WI38 (cell line): ENCODE measurements at regions not wholly inside any gene's neighbourhood (a gene's known extent, or its start where the extent isn't known, plus 50 kb on each side); places are given as distances from the start of the nearest gene placed in this dataset.

Source experiments
- H3K4me3 ChIP-seq: 2 replicates; pipeline ENCODE4 v1.5.1; 2011; ENCODE audit warnings: low read depth, mild to moderate bottlenecking, control low read depth, low read length
- TF ChIP-seq, protein P1 (sequence below): IDR thresholded peaks from 2 replicates; pipeline ENCODE4 v1.5.1; 2012; ENCODE audit warnings: low read depth, mild to moderate bottlenecking, control low read depth, low read length

DNA sequence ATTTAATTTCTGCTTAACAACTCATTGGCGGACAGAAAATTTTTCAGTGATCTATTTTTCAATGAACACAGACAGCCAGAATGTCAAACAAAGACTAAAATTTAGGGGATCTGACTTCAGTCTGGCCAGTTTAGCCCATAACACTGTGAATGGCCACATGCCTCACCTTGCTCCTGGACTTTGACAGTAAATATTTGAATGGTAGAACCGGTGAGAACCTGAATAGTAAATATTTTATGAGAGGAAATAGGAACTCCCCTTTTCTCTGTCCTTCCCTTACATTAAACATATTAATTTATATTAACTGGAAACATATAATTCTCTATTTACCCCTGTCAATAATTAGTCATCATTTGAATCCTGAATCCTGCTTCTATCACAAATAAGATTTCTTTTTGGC lies 942.1 kb downstream of the KCNJ2 start:
- TF ChIP-seq, protein P1, sequence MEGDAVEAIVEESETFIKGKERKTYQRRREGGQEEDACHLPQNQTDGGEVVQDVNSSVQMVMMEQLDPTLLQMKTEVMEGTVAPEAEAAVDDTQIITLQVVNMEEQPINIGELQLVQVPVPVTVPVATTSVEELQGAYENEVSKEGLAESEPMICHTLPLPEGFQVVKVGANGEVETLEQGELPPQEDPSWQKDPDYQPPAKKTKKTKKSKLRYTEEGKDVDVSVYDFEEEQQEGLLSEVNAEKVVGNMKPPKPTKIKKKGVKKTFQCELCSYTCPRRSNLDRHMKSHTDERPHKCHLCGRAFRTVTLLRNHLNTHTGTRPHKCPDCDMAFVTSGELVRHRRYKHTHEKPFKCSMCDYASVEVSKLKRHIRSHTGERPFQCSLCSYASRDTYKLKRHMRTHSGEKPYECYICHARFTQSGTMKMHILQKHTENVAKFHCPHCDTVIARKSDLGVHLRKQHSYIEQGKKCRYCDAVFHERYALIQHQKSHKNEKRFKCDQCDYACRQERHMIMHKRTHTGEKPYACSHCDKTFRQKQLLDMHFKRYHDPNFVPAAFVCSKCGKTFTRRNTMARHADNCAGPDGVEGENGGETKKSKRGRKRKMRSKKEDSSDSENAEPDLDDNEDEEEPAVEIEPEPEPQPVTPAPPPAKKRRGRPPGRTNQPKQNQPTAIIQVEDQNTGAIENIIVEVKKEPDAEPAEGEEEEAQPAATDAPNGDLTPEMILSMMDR = no peak
- no peak overlapping the region for H3K4me3 ChIP-seq

DNA sequence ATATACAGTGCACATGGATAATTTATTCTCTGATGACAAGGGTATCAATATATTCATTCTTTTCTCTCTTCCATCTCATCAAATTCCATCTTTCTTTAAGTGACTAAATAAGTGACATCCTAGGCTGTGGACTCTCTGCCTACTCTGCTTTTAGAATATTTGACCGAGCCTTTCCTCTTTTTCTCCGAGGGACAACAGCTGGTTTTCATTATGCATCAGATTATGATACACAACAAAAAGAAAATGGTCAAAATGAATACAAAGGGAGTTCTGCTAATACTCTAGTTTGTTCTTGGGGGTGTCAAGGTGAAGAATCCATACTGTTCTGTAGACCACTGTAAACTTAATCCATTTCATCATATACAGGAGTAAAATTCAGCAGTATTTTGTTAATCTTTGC lies 942.6 kb downstream of the KCNJ2 start:
- TF ChIP-seq, protein P1 = no peak

DNA sequence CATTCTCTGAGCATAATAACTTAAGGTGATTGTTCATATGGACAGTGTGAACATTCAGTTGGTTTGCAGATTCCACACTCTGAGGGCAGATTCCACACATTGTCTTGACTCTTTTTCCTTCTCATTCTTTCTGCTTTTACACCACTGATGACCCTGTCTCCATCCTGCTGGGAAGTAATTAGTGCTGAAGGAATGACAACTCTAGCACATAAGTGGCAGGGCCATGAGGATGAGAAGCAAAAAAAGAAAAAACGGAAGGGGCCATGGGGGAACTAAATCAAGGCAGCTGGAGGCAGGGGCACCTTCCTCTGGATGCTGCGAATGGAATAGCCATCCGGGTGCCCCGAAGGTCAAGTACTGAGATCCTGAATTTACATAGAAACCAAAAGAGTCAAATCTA lies 944.0 kb downstream of the KCNJ2 start:
- TF ChIP-seq, protein P1 = no peak
- H3K4me3 ChIP-seq = no peak overlapping the region

More for the DNA sequence above, 942.6 kb downstream of the KCNJ2 start:
- no peak overlapping the region for H3K4me3 ChIP-seq

DNA sequence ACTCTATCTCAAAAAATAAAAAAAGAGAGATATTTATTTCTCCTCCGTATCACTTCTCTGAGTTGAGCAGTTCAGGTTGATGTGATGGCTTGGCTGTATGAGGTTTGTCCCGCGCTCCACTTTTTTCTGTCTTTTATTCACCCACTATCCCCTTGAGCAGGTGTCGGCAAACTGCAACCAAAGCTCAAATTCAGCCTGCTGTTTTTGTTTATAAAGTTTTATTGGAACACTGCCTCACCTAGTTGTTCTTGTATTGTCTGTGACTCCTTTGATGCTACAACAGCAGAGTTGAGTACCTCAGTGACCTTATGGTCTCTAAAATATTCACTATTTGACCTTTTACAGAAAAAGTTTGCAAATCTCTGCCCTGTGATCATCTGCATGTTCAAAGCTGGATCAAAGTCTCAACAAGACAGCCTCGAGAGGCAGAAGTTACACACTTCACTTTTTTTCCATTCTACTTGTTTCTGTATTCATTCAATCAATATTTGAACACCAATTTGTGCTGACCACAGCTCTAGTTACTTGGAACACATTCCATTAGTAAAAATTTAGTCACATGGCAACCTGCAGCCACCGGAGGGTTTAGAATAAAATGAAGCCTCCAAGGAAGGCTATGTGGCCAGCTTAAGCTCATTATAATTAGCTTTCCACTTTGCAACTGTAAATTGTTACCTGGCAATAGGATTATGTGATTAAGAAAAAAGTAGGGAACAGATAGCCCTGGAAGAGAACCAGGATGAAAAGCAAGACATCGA lies 945.8 kb downstream of the KCNJ2 start:
- TF ChIP-seq, protein P1 = no peak
- H3K4me3 ChIP-seq = no peak overlapping the region

DNA sequence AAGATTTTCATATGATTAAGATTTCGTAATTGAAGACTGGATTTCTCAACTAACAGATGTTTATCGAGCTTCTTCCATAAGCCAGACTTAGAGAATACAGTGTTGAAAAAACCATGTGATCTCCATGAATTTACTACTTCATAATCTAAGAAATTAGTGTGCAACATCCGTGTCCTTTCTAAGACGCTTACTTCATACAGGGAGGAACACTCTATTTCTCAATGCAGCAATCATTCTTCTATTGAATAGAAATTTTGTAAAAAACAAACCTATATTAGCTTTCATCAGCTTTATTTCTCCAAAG lies 946.3 kb downstream of the KCNJ2 start:
- no peak overlapping the region for H3K4me3 ChIP-seq
- TF ChIP-seq, protein P1 = no peak

DNA sequence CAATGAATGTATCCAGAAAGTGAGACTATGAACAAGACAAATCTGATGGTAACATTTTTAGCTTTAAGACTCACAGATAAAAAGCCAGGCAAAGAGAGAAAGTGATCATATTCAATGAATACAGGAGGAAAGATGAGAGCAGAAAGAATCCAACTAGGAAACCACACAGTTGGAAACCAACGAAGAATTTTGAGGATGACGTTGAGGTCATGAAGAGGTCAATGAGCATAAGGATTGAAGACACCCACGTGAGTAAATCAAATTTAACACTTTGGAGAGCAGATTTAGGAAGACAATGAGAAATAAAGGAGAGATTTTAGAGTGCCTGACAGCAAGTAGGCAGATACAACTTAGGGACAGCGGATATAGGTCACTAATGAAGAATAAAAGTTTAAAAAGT lies 948.1 kb downstream of the KCNJ2 start:
- H3K4me3 ChIP-seq = no peak overlapping the region
- TF ChIP-seq, protein P1 = no peak

DNA sequence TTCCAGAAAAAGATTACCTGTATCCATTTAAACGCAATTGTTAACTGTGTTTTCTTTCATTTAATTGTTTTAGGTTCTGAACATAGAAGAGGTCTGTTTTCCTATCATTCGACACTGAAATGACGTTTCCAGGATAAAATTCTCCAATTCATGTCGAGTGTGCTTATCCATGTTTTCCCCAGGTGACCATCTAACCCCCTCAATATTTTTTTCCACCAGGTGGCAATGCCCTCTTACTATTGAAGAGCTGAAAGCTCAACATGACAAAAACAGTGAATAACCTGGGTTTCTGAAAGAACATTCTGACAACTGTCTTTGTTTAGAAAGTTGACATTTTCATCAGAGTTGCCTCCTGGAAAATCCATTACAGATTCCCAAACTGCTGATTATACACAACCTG lies 948.7 kb downstream of the KCNJ2 start:
- H3K4me3 ChIP-seq = no peak overlapping the region
- TF ChIP-seq, protein P1 = no peak
